Gastrocnemius medialis (tissue), 4 donors: ENCODE measurements at regions not wholly inside any gene's neighbourhood (a gene's known extent, or its start where the extent isn't known, plus 50 kb on each side); places are given as distances from the start of the nearest gene placed in this dataset.

ENCODE experiments used
- CTCF ChIP-seq, 5 experiments: fragments of 450-650 bp in 3 of 5; fragments of 200-600 bp in 2 of 5; sonication (generic) in 2 of 5; IDR thresholded peaks in 4 of 5; conservative IDR thresholded peaks in 1 of 5; 1 replicate in 4 of 5; 2 replicates in 1 of 5; pipeline ENCODE4 v1.5.1; 2016 to 2019; ENCODE audit warnings: antibody characterized with exemption in 5 of 5, mild to moderate bottlenecking in 3 of 5, moderate library complexity in 3 of 5
- POLR2A ChIP-seq, 2 donors: fragments of 450-650 bp; IDR thresholded peaks; one replicate each; pipeline ENCODE4 v1.6.1; 2017; ENCODE audit warnings: antibody characterized with exemption in 2 of 2, mild to moderate bottlenecking in 2 of 2, moderate library complexity in 2 of 2

GRCh38 chr6:19399406-19399805, 437.8 kb upstream of the ID4 start:
- TF ChIP-seq CTCF (IDR thresholded peaks at IDR 0.05 in 4 of 5, conservative IDR thresholded peaks at IDR 0.05 in 1 of 5) (no peak), POLR2A (IDR thresholded peaks at IDR 0.05) (no peak)
